GM21528 (cell line): ENCODE measurements at regions not wholly inside any gene's neighbourhood (a gene's known extent, or its start where the extent isn't known, plus 50 kb on each side); places are given as distances from the start of the nearest gene placed in this dataset.
"Not testable (repeated sequence)": the region's sequence is repeated elsewhere in the genome, so short reads cannot be mapped to it uniquely, and the experiment has no call there.

Source experiments
- ATAC-seq: cut with Tn5 transposase; IDR thresholded peaks from one replicate; pipeline ENCODE4 v1.9.1; 2021; ENCODE audit warnings: mild to moderate bottlenecking, moderate library complexity; ENCODE audit not compliant: unreplicated experiment, low FRiP score

DNA sequence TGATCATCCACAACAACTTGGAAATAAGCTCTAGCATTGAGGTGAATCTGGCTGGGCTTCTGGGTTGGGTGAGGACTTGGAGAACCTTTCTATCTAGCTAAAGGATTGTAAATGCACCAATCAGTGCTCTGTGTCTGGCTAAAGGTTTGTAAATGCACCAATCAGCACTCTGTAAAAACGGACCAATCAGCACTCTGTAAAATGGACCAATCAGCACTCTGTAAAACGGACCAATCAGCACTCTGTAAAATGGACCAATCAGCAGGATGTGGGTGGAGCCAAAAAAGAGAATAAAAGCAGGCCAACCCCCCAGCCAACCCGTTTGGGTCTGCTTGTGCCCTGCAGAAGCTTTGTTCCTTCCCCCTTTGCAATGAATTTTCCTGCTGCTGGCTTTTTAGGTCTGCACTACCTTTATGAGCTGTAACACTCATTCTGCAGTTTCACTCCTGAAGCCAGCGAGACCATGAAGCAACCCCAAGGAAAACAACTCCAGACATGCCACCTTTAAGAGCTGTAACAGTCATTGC is 135.2 kb upstream of the PDE1C start:
- ATAC-seq, result not testable (repeated sequence)

DNA sequence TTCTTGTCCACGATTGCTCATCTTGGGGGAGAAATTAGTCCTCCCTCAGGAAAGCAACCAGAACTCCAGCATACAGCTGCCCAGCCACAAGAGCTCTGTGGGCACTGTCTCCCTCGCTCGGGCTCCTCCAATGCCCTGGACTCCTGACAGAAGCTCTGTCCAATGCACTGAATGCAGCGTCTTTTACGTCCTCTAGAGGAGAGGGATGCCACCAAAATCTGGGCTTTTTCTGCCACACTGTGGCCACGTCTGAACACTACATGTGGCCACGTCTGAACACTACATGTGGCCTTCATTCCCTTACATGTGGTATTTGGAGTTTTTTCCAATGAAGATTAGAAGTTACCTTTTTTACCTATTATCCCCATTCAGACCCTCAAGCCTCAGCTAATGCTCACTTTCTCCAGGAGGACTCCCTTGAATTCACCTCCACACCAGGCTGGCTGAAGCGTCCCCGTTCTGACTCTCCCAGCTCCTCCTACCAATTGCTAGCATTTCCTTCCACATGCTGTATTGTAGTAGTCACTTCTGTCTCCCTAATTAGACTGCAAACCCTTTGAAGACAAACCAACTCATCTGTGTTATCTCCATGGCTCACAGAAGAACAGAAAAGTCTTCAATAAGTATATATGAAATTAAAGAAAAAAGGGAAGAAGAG is 134.3 kb upstream of the PDE1C start:
- ATAC-seq, result no peak

DNA sequence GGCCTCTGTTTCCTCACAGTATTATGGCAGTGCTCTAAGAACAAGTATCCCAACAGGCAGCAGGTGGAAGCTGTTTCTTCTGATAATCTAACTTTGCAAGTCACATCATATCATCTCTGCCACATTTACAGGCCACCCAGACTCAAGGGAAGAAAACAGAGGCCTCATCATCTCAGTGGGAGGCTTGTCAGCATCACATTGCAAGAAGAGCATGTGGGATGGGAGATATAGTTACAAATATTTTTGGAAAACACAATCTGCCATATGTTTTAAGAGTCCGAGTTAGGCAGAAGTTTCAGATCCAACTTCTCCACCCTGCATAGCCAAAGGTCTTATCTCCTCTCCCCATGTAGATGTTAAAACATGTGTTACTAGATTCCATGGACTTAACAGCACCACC is 130.4 kb upstream of the PDE1C start:
- ATAC-seq, result no peak

DNA sequence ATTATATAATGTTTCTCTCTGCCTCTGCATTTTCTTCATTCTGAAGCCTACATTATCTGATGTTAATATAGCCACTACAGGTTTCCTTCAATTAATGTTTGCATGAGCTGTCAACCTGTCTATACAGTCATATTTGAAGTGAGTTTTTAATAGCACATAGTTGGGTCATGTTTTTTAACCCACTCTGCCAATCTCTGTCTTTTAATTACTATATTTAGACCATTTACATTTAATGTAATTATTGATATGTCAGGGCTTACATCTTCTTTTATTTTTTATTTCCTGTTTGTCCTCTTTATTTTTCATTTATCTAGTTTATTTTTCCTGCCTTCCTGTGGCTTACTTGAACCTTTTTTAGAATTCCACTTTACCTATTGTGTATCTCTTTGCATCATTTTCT is 124.3 kb upstream of the PDE1C start:
- ATAC-seq, result no peak

DNA sequence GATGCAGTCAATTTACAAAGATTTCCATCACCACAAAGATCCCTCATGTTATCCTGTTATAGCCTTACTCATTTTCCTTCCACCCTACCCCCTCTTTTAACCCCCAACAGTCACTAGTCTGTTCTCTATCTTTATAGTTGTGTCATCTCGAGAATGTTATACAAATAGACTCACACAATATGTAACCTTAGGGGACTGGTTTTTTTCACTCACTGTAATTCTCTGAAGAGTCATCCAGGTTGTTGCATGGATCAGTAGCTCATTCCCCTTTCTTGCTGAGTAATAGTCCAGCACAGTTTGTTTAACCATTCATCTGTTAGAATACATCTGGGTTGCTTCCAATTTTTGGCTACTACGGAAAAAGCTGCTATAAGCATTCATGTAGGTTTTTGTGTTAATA is 121.1 kb upstream of the PDE1C start:
- ATAC-seq, result no peak

DNA sequence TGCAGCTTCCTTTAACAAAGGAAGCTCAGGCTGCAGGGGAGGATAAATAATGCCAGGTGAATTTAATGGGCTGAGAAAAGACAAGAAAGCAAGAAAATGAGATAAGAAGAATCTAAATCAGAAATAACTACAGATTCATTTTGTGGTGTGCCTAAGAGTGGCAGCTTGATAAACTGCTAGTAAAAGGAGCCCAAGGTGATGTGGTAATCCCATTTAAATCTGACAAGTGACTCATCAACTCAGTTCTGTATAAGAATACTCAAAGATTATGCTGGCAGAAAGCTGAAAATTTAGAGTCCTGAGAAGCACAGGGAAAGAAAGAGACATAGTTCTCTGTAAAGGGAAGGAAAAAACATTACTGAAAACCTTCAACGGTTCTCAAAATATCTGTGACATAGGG is 109.4 kb upstream of the PDE1C start:
- ATAC-seq, result no peak

DNA sequence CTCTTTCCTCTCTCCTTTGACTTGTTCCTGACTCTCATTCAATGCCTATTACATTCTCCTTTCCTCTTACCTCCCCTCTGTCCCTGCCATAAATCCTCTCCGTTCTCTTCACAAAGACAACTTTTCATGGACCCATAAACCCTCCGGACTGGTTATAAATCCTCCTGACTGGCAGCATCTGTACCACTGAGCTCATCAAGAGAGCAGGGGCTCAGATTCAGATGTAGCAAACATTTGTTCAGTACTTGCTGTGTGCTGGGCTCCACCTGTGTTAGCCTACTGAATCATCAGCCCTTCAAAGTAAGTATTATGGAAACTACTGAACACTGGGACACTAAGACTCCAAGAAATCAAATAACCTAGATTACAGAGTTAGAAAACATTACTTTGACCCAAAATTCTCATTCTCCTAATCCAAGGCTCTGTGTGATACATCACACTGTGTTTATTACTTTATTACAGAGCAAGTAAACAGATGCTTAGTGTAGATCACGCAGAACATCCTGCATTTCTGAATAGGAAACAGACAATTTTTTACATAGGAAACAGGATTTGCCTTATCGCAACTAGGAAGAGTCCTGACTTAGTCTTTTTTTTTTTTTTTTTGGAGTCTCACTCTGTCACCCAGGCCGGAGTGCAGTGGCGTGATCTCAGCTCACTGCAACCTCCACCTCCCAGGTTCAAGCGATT is 108.6 kb upstream of the PDE1C start:
- ATAC-seq, result no peak

DNA sequence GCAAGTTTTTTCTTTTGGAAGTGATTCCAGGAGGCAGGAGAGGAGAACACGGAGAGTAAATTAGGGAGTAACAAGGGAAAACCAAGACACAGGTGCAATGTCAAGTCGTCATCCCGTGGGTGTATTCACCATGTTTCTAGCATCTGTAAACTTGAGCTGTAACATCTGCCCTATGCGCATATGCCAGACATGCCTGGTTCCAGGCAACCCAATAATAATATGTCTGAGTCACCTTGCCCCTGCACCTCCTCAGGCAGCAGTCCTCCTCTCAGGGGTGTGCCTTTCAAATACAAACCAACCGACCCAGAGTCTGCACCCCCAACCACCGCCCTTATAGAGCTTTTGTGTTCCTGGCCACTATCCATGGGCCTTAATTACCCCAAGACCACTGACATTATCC is 107.0 kb upstream of the PDE1C start:
- no peak for ATAC-seq

DNA sequence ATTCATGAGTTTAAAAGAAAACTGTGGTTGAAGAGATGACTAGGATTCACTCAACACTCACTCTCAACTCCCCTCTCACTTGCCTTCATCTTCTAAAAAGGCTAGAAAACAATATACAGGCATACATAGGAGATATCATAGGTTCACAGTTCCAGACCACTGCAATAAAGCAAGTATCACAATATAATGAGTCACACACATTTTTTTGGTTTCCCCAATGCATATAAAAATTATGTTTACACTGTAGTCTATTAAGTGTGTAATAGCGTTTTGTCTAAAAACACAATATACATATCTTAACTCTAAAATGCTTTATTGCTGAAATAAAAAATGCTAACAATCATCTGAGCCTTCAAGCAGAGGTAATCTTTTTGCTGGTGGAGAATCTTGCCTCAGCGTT is 104.9 kb upstream of the PDE1C start:
- ATAC-seq, result no peak

DNA sequence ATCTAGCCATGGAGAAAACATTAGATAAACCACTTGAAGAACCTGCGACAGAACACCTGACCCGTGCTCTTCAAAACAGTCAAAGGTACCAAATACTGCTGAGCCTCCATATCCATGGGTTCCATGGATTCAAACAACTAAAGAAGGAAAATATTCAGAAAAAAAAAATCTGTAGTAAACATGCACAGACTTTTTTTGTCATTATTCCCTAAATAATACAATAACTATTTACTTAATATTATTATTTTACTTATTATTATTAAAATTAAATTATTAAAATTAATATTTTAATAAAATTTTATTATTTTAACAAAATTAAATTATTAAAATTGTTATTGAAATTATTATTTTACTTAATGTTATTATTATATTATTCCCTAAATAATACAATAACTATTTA is 101.0 kb upstream of the PDE1C start:
- ATAC-seq, result no peak

DNA sequence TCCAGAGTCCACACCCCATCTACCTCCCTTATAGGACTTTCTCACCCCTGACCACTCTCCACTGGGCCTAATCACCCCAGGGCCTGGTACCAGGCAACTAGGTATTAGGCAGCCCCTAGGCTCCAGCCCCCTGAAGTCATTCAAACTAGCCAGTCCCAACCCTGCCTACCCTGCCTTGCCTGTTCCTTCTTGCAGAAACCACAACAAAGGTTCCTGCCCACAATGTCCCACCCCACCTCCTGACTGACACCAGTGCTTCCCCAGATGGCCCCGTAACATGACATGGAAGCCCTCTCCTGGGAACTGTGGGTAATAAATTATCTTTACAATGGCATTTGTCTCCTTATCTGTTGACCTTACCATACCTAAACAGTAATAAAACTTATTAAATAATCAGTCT is 100.6 kb upstream of the PDE1C start:
- ATAC-seq, result no peak

DNA sequence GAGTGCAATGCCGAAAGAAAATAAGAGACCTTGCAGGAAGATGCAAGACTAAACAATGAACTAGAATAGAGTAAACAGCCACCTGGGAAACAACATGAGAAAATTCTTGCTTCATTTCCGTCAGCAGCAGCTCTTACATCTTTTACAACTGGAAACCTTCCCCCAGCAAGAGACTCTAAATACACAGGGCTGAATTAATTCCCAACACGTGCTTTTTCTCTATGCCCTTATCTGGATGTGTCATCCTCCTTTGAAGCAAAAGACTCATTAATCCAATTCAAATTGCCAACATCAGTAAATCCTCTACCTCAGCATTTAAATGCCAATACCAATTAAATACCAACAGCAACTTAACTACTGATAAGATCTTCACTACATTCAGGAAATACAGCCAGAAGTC is 99.0 kb upstream of the PDE1C start:
- ATAC-seq, result no peak

DNA sequence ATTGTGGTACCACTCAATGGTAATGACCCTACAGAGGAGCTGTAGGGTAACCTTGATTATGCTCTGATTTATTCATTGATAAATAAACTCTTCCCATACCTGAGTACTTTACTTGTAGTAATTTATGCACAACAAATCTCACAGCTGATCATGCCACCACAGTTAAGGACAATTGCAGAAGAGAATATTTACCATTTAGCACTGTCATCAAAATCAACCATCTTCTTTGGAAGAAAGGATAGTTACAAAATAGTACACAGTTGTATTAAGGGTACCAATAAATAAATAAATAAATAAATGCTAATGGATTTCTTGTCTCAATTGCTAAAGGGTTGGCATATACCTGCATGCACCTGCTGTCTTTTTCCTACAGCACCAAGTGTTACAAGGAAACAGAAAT is 97.6 kb upstream of the PDE1C start:
- no peak for ATAC-seq

DNA sequence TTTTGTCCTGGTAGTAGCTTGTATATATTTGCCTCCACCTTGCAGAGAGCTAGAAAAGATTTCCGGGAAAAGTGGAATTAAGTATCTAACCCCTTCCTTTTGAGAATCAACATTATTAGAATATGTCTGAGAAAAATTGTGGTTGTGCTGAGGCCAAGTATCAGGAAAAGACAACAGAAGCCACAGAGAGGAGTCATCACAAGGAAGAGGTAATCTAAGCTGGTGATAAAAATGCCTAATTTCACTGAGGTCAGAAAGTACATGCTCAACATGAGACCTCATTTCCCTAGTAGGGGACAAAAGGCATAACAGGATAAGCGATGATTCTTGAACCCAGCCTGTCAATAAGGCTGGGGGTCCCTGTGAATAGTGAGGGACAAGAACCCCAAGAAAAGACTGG is 97.0 kb upstream of the PDE1C start:
- no peak for ATAC-seq

DNA sequence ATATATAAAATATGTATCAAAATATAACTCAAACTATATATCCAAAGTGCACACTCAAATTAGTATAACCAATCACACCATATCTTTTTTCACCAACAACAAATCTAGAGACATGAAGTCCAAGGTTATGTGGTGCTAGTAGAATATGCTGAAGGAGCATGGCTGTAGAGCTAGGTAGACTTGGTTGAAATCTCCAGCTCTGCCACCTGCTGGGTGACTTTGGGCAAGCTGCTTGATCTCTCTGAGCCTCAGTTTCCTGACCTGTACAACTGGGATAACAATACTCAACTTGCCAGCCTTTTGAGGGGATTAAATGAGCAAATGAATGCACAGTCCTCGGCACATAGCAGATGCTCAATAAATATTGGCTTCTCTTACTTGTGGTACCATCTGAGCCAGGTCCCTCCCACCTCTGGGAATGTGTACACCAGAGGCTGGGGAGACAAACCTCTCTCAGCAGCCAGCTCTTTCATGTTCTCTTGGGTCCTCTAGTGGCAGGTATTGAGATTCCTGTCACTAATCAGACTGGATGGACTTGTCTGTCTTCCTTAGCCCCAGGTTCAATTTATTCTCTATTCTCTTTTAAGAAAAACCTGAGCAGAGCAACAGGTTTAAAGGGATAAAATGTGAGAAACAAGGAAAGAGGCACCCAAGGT is 94.3 kb upstream of the PDE1C start:
- ATAC-seq, result no peak

DNA sequence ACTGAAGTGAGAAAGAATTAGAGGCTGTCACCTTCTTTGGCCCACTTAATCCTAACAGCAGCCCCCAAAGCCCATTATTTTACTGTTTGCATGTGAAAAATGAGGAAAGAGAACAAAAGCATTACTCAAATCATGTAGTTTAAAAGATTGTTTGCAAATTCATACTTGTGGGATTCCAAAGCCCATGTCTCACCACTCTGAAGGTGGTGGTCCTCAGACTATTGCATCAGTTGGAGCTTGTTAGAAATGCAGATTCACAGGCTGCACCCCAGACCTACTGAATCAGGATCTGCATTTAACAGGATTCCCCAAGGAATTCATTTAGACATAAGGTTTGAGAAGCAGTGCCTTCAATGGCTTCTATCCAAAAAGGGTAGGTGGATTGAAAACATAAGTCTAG is 93.7 kb upstream of the PDE1C start:
- ATAC-seq, result no peak

DNA sequence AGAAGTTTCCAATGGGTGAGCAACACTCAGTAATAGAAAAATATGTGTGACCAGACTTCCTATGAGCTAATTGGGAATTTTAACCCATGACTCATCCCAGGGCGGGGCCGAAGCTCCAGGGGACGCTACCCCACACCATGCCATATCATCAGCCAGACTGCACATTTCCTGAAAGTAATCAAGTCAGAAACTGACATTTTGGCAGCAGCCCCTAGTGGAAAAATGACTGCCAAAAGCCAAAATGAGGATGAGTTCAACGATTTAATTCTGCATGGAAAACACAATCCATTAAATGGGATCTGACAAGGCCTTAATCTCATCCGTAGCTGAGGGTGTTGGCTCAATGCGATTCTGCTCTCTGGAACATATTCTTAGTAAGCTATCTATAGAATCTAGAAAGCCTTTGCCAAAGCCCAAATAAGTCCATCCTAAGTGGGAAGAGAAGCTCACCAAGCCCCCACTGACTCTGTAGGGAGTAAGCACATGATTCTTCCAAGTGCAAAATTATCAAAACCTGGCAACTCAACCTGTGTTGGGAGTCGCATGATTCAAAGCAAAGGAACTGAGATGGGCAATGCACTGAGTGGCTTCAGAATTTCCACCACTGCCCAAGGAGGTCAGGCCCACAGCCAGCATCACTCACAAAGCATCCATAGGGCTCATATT is 93.1 kb upstream of the PDE1C start:
- no peak for ATAC-seq

DNA sequence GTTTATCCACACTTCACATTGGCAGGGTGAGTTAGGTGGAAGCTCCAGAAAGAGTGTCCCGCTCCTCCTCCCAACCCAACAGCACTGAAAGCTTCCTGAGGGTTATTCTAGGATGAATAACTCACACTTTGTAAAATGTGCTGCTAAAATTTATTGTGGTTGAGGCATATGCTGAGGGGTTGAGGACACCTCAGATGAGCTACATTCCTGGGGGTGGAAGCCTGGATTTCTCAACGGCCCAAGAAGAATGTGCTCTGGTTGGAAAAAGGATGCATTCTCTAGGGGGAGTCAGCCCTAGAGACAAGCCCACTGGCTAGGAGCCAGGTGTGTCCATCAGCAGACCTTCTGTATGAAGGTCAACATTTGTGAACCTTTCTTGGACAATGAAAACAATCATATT is 91.5 kb upstream of the PDE1C start:
- no peak for ATAC-seq

DNA sequence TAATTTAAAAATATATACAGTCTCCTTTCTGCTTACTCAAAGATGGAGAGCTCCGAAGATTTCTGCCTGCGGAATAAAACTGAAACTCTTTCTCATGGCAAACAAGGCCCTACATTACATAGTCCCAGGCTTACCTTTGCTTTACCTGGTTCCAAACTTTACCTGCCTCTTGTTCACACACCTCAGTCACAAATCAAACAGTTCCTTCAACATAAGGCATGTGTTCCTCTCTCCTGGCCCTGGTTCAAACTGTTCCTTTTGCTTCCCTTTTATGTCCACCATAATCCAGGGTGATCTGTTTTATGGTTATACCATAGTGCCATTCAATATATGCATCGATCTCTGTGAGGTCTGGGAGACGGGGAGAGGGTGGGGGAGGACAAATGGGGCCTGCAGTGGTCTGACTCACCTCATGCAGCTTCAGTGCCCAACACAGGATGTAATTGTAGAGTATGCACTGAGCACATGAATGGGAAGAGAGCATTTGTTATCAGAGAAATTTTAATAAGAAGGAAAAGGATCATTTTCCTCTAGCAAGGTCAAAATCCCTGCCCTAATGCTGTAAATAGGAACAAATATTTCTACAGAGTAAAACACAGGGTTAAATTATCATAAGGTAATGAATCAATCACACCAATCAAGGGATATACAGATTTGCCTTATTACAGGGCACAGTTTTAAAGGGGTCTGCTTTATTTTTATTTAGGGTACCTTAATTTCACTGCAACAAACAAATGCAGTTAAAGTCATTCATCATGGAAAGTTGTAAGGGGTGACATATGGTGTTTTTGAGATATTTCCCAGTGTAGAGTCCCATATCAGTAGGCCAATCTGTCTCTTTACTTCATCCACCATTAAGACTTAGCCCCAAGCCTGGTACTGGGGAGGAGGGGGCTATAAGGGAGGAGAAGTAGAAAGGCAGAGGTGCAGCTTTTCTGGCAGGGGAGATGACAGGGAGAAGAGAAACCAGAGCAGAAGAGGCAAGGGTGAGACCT is 88.8 kb upstream of the PDE1C start:
- ATAC-seq, result no peak

DNA sequence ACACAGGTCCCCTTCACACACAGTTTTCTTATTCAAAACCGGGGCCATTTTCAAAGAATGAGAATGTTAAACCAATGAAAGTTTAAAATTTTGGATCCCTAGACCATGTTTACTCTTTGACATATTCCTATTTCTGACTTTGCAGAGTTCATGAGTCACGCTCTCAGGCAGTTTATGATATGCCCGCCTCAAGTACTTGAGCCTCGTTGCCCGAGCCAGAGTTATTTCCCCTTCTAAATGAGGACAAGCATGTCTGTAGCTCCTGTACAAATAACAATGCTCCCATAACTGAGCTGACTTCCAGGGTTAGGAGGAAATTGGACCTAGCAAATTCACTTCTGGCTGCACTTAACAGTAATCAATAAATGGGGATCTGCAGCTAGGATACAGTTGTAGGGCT is 87.9 kb upstream of the PDE1C start:
- no peak for ATAC-seq
